ENCODE measurements at regions not wholly inside any gene's neighbourhood (a gene's known extent, or its start where the extent isn't known, plus 50 kb on each side); places are given as distances from the start of the nearest gene placed in this dataset.
"Not testable (repeated sequence)": the region's sequence is repeated elsewhere in the genome, so short reads cannot be mapped to it uniquely, and the experiment has no call there.

DNA sequence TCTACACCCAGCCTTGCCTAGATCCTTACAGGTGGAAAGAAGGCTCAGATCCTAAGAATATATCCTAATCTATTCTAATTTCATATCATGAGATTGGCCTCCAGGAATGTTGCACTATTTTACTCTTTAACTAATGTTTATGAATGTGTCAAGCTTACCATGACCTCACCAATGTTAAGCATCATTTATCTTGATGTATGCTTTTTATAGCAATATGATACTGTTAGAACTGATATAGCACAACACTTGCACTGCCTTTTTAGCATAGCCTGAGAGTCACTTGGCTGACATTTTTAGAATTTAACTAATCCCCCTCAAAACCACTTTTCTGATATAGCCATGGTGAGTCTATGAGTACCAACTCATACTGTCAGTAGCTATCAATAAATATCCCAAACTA lies 191.5 kb upstream of the NR2F2 start:
- DNase-seq (ENCODE audit: low read depth), result no peak

DNA sequence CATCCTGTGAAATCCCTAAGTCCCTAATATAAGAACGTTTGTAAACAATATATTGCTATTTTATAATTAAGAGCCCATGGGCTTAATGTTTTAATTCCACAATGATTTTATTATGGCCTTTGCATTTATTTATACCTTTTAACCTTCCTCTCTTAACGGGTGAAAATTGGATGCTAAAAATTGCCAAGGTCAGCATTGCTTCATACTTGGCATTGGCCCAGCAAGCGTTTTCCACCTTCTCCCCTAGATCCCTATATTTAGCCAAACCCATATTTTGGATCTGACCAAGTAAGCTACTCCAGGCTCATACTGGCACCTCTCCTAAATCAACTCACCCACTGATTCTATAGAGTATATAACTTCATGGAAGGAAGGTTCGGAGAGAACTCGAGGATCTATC lies 188.0 kb upstream of the NR2F2 start:
- DNase-seq (ENCODE audit: low read depth), result no peak

DNA sequence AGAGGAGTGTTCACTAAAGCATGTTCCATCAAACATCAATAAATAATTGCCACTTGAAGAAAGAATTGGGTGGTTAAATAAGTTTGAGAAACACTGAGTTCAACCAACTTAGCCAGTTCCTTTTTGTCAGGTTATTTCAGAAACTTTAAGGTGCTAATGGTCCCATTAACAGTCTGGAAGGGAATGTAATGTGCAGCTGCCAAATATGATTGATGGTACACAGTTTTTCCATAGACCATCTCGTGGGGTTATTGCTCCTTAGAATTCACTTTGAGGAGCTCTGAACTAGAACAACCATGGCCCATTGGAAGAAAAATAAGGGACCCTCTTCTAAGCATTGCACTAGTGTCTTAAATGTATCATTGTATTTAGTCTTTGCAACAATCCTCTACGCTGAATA lies 185.8 kb upstream of the NR2F2 start:
- DNase-seq (ENCODE audit: low read depth), result no peak

DNA sequence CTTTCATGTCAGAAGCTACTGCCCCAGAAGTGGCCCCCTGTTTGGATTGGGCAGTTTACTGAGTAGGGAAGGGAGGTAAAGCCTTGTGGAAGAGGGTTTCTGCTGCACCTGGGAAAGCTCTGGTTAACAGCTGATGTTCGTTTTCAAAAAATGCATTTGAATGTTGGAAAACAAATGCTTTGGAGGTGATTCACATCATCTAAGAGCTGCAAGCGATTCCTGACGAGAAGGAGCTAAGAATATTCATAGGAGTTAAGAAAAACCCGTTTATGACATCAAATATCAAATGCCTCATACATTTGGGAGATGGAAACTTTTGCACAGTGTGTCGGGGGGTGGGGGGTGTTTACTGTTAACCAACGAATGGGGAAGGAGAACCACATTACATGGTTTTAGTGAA lies 183.8 kb upstream of the NR2F2 start:
- no peak for DNase-seq (ENCODE audit: low read depth)

DNA sequence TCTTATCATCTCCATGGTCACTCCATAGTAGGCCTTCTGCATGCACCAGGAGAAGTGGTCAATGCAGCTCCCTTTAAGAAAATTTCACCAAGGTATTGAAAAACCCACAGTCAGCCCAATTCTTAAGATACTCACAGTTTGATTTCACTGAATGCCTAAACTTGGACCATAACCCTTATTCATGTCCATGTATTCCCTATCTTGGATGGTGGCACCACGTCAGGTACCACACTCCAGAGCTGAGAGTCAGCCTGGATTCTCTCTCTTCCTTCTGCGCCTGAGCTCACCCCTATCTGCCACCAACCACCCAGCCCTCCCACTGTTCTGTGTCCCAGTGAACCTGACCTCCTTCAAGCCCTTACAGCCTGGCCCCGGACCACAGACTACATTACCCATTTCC lies 183.2 kb upstream of the NR2F2 start:
- DNase-seq (ENCODE audit: low read depth), result no peak

DNA sequence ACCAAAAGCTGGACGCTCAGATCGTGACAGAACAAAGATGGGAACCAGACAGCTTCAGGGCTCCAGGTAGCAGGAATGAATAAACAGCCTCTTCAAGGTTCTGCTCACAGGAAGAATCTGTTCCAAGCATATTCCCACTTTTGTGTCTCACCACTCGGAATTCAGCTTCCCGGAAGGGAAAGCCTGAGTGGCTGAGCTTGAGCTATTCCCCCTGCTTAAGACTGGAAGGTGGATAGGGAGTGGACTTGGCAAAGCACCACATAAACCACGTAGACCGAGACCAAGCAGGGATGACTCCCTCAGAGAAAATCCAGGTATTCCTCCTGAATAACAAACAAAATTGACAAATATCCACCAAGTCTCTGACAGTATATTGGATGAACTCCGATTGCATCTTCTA lies 180.2 kb upstream of the NR2F2 start:
- DNase-seq (ENCODE audit: low read depth), result no peak

DNA sequence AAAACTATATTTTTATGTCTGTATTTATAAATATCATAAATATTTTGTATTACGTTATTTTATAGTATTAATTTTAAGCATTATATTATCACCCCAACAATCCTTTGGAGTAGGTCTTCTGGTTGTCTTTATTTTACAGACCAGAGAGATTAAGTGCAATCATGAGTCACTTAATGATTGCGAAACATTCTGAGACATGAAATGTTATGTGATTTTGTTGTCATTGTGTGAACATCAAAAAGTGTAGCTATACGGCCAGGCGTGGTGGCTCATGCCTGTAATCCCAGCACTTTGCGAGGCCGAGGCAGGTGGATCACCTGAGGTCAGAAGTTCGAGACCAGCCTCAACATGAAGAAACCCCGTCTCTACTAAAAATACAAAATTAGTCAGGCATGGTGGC lies 178.8 kb upstream of the NR2F2 start:
- DNase-seq (ENCODE audit: low read depth), result peak; percentile 13

DNA sequence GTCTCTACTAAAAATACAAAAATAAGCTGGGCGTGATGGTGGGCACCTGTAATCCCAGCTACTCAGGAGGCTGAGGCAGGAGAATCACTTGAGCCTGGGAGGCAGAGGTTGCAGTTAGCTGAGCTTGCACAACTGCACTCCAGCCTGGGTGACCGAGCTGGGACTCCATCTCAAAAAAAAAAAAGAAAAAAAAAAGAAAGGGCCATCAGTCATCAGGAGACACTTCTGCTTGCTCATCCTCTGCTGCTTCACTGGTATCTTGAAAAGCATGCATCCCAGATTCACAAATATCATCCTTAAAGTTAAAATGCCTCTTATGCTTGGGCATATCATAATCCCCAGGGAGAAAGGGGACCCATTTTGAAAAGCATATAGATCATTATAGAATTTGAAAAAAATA lies 176.6 kb upstream of the NR2F2 start:
- DNase-seq (ENCODE audit: low read depth), result no peak

DNA sequence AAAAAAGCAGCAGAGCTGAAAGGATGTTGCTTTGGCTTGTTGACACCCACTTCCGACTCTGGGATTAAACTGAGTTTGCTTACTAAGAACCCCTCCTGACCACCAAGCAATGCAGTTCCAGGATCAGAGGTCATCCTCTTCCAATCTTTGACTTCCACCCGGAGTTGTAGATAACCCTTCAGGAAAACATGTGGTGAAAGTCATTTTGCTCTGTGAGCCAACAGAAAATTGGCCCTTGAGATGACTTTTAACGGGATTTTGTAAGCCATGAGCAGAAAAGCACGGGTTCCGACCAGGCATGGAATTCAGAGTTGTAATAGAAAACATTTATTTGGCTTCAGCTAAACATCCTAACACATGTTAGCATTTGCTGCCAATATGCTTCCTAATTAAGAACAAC lies 171.6 kb upstream of the NR2F2 start:
- no peak for DNase-seq (ENCODE audit: low read depth)

DNA sequence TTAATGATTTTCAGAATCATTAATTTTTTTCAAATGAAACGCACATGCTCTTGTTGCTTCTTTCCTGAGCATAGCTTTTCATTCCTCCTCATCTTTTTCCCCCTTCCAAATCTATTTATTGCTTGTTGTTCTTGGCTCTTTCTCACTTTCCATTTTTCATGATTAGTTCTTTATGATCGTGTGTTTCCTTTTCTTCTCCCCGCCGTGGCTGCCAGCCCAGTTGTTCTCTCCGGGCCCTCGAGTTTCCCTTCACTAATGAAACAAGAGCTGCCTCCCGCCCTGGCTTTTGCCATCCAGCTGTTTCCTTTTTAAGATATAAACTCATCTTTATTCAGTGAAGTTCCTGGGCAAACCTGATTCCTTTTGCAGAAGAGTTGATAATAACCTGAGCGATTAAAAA lies 170.2 kb upstream of the NR2F2 start:
- DNase-seq (ENCODE audit: low read depth), result no peak

DNA sequence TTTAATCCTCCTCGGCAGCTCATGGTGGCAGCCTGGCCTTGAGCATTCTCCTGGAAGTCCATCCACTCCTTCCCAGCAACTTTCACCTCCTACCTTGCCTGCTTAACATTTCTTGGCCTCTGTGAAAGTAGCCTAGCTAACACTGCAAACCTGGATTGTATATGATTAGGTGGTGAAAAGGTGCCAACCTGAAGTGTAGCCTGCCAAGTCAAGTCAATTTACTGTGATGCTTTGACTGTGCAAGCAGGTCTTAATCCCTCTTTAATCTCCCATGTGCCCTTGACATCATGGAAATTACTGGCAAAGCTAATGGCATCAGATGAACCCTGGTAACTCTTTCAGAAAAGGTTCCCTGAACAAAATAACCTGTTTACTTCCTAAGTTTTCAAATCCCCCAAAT lies 169.7 kb upstream of the NR2F2 start:
- DNase-seq (ENCODE audit: low read depth), result no peak

DNA sequence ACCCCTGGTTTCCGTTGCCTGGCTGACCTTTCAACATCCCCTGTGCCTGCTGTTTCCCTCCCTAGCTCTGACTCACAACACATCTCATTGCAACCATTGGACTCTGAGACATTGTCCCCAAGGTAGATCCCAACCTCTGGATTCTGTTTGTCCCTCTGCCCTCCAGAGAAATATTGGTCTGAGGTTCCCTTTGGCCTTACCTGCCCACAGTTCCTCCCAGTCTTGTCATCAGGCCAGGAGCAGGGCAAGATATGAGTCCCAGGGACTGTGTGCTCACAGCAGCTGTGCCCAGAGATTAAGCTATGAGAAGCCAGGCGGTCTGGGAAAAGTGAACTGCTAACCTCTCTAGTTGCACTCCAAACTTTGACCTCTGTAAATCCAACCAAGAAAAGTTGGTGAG lies 168.2 kb upstream of the NR2F2 start:
- no peak for DNase-seq (ENCODE audit: low read depth)

DNA sequence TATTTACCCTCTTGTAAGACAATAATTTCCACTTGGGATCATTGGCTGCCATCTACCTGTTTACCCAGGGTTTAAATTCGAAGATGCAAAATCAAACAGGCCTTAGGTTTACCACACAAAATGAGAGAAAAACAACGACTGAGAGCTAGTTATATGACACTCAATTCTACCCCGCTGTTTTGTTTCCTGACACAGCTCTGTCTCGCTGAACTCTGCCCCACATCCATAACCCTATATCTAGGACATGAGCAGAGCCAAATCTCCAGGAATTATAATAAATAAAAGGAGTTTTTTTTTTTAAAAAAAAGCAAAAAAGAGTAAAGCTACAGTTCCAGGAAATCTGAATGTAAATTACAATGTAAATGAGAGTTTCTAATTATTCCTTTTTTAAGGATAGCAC lies 165.4 kb upstream of the NR2F2 start:
- no peak for DNase-seq (ENCODE audit: low read depth)

DNA sequence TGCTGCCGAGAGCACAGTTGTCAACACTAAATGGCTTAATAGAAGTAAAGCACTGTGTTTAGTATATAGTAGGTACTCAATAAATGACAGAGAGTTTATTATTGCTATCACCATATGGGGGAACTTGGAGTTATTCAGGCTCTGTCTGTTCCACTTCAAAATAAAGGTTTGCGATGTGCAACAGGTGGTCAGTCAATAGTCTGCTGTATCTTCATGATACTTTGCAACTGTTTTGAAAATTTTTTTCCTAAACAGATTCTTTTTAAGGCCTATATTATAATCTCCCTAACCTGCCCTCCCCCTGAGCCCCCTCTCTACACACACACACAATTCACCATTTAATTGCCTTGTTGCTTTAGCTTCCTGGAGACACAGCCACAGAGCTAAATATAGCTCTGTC lies 164.7 kb upstream of the NR2F2 start:
- no peak for DNase-seq (ENCODE audit: low read depth)

DNA sequence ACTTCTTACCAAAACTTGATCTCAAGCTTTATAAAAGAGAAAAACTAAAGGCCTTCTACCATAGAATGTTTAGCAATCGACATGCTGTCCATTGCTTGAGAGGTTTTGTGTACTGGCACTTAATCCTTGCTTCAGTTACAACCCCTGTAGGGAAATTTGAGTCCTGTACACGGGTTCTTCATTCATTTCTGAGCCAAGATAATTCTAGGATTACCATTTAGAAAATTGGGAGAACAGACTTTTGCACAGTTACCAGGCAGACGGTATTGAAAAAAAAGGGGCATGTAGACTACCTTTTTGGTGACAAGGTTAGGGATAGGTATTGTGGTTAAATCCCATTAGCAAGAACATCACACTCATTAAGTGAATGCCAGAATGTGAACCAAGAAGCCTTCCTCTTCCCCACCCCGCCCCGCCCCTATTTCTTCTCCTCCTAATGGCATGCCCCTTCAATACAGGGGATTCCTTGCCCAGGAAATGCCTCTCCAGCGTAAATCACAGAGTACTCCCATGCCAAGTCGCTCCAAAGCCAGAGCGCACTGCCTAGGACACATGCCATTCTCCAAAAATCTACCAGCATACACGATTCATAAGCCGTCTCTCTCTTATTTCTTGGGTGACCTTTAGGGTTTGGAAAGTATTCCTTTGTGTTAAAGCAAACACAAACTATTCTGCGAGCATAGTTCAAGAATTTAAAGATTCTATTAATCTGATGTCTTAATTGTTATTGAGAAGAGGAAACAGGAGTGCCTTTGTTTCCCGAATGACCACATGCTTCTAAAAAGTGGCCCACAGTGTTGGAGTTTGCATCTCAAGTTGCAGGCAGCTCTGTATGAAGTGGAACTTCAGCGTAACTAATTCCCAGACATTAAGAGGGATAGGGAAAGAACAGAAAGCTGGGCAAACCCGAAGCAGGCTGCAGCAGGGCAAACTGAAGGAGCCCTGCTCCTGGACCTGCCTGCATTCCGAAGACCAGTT lies 164.0 kb upstream of the NR2F2 start:
- DNase-seq (ENCODE audit: low read depth), result no peak

DNA sequence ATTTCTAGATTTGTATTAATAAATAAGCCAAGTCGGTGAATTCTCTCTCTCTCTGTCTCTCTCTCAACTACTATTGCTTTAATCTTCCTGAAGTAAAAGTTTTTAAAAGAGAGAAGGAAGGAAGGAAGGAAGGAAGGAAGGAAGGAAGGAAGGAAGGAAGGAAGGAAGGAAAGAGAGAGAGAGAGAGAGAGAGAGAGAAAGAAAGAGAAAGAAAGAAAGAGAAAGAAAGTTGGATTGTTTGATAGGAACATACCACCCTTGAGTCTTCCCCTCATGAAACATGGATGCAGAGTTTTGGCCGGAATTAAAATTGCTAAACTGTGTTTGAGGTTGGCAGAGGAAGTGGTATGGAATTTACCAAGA lies 159.9 kb upstream of the NR2F2 start:
- not testable (repeated sequence) for DNase-seq (ENCODE audit: low read depth)

DNA sequence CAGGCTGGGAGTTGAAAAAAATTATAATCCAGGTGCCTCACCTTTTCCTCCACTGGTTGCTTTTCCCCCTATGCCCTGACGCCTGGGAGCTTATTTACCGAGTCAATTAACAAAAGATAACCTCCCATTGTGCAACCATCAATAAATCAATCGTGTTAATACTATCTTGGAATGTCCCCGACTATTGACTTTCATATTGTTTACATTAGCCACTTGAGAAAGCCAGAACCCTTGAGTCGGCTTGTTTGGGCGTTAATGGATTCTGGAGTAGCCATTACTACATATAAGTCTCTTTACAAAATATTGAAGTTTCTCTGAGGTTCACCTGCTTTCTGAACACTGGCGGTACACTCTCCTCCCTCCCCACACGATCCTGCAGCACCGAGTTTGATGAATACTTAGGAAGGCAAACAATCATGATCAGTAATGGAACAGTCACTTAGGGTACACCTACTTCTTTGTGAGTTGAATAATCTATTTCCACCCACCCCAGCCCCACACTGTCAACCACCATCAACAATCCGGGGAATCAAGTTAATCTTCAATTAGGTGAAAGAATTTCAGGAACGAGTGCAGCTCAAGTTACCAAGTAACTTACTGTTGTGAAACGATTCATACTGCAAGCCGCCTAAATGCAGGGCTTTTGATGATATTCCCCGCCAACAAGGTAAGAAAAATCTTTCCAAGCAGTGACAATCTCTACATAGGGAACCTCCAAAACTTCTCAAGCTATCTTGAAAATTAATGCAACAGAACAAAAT lies 159.3 kb upstream of the NR2F2 start:
- no peak for DNase-seq (ENCODE audit: low read depth)

DNA sequence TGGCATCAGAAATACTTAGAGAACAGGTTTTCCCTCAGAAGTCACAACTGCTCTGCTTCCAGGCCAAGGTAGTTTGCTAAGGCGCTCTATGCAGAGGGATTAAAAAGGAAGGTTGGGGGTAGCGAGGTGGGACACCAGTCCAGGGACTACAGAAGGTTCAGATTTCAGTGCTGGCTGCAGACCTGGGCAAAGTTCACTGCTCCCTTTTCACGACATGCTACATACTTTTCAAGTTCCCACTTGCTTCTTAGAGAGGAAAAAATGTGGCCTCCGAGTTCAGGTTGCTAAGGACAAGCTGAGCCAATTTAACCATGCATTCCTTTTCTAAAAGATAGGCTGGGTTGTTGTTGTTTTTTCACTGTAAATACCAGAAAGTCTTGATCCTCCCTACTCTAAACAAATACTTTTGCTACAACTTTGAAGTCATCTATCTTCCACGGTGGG lies 158.6 kb upstream of the NR2F2 start:
- no peak for DNase-seq (ENCODE audit: low read depth)

DNA sequence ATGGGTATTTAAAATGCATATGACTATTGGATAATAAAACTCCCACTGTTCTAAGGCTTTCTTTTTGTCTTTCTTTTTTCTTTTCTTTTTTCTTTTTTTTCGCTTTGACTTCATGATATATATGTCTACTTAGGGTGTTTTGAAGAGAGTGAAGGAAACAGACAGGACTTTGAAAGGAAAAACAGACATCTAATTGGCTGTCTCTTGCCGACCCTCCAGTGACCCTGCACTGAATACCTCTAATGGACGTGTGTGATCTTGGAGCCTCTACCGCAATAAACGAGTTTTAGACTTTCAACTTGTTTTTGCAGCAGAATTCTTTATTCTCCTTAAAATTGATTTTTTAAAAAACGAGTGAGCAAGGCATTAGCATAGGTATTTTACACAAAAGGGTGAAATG lies 158.1 kb upstream of the NR2F2 start:
- no peak for DNase-seq (ENCODE audit: low read depth)

DNA sequence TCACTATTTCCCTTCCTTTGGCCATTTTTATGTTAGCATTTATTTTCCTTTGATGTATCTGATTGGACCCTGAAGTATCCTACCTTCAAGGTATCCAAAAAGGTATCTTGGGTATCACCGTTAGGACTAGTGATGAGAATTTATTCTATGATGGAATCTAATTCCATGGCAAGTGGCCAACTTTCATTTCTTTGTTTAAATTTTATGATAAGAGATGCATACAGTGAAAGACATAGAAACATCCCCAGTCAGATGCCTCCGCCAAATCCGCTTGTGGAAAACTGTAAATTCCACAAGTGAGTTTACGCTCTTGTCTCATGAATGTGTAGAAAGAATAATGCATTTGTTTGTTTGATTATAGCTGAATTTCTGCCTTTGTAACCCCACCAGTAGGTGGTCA lies 153.7 kb upstream of the NR2F2 start:
- no peak for DNase-seq (ENCODE audit: low read depth)

DNA sequence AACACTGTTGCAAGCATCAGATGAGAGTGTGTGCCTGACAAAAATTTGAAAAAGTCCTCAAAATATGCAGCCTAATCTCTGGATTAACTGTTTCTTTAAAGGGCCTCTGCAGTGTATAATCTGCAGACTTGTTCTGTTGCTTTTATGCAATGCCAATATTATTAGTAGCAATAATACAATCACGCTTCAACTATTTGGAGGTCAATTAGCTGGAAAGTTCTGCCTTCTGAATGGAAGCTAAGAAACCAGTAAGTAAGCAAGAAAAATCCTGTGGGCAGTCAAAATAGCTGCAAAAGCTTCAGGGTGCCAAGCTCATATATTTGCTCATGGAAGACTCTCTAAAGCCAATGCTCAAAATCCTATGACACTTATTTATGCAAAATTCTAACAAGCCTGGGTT lies 153.2 kb upstream of the NR2F2 start:
- no peak for DNase-seq (ENCODE audit: low read depth)

DNA sequence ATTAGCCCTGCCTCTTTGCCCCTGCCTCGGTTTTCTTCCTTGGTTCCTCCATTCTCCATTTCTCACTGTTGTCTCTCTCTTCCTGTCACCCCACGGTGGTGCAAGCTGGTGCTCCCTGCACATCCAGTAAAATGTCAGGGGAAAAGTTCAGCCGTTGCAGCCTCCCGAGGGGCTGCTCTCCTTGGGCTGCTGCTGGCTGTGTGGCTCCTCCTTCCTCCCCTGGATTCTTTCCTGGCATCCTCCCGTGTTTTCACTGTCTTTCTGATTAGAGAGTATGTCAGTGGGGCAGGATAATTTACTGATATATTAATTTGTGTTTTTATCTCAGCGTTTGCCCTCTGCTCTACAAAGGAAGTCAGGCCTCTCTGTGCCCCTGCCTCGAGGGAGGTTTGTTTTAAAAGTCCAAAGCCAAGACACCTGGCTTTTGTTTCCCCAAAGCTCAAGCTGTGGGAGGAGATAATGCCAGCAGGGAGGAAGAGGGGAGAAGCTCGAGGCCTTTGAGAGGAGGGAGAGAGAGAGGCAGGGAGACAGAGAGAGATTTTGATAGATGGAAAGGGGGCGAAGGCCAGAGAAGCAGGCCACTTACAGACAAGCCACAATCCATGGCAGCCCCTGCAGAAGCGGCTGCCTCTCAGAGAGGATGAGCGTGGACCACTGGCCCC lies 150.3 kb upstream of the NR2F2 start:
- no peak for DNase-seq (ENCODE audit: low read depth)

DNA sequence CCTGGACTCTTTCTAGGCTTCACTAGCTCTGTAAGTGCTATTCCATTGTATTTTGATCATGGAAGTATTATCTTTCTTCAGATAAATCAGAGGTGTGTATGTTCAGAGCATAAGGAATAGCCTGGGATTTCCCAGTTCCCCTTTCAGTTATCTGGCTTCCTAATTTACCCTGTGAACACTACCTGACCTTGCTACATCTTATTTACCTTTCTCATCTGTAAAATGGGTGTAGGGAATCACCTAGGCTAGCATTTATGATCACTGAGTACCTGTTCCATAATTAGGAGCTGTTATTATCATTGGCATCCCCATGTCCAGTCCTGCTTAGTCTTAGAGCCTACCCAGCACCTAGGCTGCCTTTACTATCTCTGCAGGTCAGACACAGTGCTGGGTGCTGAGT lies 149.3 kb upstream of the NR2F2 start:
- DNase-seq (ENCODE audit: low read depth), result no peak
